Right atrium auricular region (tissue), 2 donors: ENCODE measurements at regions not wholly inside any gene's neighbourhood (a gene's known extent, or its start where the extent isn't known, plus 50 kb on each side); places are given as distances from the start of the nearest gene placed in this dataset.
A peak's percentile ranks its signal among the peaks of the same experiment; 100 is the strongest.

Source experiments
- DNase-seq: peaks from one replicate; pipeline ENCODE4 v3.0.0-alpha.2; 2019; ENCODE audit warnings: low spot score
- H3K27ac ChIP-seq, 2 donors: fragments of 200-600 bp; sonication (generic); 1 replicate in 1 of 2; 2 replicates in 1 of 2; pipeline ENCODE4 v1.5.1; 2016 to 2019
- H3K27me3 ChIP-seq, 2 donors: fragments of 200-600 bp; sonication (generic); one replicate each; pipeline versions ENCODE4 v1.5.1 to v1.6.0; 2017 to 2019
- H3K36me3 ChIP-seq: fragments of 200-600 bp; sonication (generic); one replicate; pipeline ENCODE4 v1.5.1; 2016
- H3K4me1 ChIP-seq, 2 donors: fragments of 200-600 bp; sonication (generic); one replicate each; pipeline versions ENCODE4 v1.5.1 to v1.6.0; 2017 to 2019
- H3K4me3 ChIP-seq, 2 donors: fragments of 200-600 bp; sonication (generic); 1 replicate in 1 of 2; 2 replicates in 1 of 2; pipeline ENCODE4 v1.5.1; 2017 to 2019; ENCODE audit warnings: mild to moderate bottlenecking in 1 of 2, moderate library complexity in 1 of 2
- H3K9me3 ChIP-seq, 2 donors: fragments of 200-600 bp; sonication (generic); one replicate each; pipeline ENCODE4 v1.5.1; 2019
- TF ChIP-seq, protein P1 (sequence below), 2 donors: fragments of 200-600 bp; sonication (generic); IDR thresholded peaks; one replicate each; pipeline ENCODE4 v1.5.1; 2019; ENCODE audit warnings: antibody characterized with exemption in 2 of 2

DNA sequence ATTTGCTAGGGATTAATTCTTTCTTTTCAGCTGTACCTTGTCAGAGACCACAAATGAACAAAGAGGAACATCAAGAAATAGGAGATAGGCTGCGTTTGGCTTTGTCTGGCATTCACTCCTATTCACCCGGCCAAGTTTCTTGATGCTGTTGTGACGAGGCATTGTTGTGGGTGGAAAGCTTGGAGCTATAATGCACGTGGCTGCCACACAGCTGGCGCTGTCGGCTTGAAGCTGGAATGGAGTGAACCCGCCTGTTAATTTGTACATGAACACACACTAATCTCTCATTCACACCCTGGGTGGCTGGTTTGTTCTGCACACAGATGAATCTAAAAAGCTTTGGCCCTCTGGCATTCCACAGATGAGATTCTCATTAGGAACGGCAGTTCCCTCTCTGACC, 274.9 kb upstream of the GYPC start:
- no peaks in the 10 kb centered on the region for H3K4me1 ChIP-seq
- H3K9me3 ChIP-seq = peaks cover 0 to 5% of the 10 kb centered on the region in 2 donors
- DNase-seq = no peak
- no peak overlapping the region for H3K4me3 ChIP-seq
- H3K27ac ChIP-seq = no peak overlapping the region
- H3K27me3 ChIP-seq = no peaks in the 10 kb centered on the region
- TF ChIP-seq, protein P1, sequence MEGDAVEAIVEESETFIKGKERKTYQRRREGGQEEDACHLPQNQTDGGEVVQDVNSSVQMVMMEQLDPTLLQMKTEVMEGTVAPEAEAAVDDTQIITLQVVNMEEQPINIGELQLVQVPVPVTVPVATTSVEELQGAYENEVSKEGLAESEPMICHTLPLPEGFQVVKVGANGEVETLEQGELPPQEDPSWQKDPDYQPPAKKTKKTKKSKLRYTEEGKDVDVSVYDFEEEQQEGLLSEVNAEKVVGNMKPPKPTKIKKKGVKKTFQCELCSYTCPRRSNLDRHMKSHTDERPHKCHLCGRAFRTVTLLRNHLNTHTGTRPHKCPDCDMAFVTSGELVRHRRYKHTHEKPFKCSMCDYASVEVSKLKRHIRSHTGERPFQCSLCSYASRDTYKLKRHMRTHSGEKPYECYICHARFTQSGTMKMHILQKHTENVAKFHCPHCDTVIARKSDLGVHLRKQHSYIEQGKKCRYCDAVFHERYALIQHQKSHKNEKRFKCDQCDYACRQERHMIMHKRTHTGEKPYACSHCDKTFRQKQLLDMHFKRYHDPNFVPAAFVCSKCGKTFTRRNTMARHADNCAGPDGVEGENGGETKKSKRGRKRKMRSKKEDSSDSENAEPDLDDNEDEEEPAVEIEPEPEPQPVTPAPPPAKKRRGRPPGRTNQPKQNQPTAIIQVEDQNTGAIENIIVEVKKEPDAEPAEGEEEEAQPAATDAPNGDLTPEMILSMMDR (IDR thresholded peaks at IDR 0.05) = no peak
- no peaks in the 10 kb centered on the region for H3K36me3 ChIP-seq

DNA sequence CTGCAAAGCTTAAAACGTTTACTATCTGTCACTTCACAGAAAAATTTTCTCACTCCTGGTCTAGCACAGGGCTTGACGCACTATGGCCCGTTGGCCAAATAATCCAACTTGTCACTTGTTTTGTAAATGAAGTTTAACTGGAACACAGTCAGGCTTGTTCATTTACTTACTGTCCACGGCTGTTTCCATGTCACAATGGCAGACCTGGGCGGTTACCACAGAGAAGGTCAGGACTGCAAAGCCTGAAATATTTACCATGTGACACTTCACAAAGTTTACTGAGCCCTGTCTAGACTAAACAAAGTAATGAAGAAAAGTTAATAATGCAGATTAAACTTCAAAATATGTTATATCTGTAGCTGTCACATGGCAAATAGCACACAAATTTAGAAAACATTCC, 273.0 kb upstream of the GYPC start:
- Histone ChIP-seq H3K4me3 (no peak overlapping the region), H3K27me3 (no peaks in the 10 kb centered on the region), H3K4me1 (no peaks in the 10 kb centered on the region), H3K9me3 (peaks cover 0 to 6% of the 10 kb centered on the region in 2 donors), H3K36me3 (no peaks in the 10 kb centered on the region), H3K27ac (no peak overlapping the region)
- DNase-seq = no peak
- TF ChIP-seq, protein P1 (IDR thresholded peaks at IDR 0.05) = no peak

DNA sequence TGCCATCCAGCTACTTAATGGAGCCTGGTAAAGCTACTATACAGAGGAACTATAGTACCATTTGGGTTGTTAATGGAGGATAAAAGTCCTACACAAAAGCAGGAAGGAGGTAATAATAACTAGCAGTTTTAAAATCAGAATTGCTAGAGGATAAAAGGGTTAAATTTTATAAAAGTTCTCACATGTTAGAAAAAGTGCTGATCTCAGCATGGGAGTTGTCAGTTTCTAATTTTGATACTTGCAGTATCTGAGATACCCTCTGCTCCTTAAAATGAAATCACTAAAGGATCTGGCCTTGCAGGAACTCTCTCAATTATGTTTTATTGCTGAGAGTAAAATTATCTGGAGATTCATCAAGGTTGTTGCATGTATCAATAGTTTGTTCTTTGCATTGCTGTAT, 272.2 kb upstream of the GYPC start:
- no peak for DNase-seq
- H3K4me1 ChIP-seq = no peaks in the 10 kb centered on the region
- H3K9me3 ChIP-seq = peaks cover 0 to 6% of the 10 kb centered on the region in 2 donors
- H3K27ac ChIP-seq = no peak overlapping the region
- H3K36me3 ChIP-seq = no peaks in the 10 kb centered on the region
- TF ChIP-seq, protein P1 (IDR thresholded peaks at IDR 0.05) = no peak
- no peak overlapping the region for H3K4me3 ChIP-seq
- H3K27me3 ChIP-seq = no peaks in the 10 kb centered on the region

DNA sequence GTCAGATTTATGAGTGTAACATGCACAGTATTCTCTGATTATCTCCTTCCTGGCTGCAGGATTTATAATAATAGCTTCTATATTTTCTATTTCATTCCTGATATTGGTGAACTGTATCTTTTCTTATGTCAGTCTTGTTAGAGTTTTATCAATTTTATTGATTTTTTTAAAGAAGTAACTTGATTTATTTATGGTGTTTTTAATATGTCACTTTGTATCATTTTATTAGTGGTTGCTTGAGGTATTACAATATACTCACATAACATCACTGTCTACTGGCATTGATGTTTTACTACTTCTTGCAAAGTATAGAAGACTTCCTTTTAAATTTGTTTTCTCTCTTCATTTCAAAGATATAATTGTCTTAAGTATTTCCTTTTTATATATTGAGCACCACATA, 270.5 kb upstream of the GYPC start:
- Histone ChIP-seq H3K4me1 (no peaks in the 10 kb centered on the region), H3K36me3 (no peaks in the 10 kb centered on the region), H3K27ac (no peak overlapping the region), H3K4me3 (no peak overlapping the region), H3K27me3 (no peaks in the 10 kb centered on the region), H3K9me3 (peaks cover 0 to 6% of the 10 kb centered on the region in 2 donors)
- TF ChIP-seq, protein P1 (IDR thresholded peaks at IDR 0.05) = peak in 1 of 2 donors; percentile 24
- no peak for DNase-seq

DNA sequence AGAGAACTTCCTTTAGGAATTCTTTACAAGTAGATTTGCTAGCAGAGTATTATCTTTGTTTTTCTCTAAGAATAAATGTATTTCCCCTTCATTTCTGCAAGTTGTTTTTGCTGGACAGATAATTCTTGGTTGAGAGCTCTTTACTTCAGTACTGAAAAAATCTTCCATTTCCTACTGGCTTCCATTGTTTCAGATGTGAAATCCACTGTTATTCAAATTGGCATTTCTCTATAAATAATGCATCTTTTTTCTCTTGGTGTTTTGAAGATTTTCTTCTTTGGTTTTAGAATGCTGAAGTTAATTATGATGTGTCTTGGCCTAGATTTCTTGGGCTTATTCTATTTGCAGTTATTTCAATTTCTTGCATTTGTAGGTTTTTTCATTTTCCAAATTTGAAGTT, 270.0 kb upstream of the GYPC start:
- DNase-seq = no peak
- H3K27me3 ChIP-seq = no peaks in the 10 kb centered on the region
- no peaks in the 10 kb centered on the region for H3K4me1 ChIP-seq
- TF ChIP-seq, protein P1 (IDR thresholded peaks at IDR 0.05) = no peak
- H3K36me3 ChIP-seq = no peaks in the 10 kb centered on the region
- H3K27ac ChIP-seq = no peak overlapping the region
- H3K9me3 ChIP-seq = peaks cover 0 to 6% of the 10 kb centered on the region in 2 donors
- no peak overlapping the region for H3K4me3 ChIP-seq

DNA sequence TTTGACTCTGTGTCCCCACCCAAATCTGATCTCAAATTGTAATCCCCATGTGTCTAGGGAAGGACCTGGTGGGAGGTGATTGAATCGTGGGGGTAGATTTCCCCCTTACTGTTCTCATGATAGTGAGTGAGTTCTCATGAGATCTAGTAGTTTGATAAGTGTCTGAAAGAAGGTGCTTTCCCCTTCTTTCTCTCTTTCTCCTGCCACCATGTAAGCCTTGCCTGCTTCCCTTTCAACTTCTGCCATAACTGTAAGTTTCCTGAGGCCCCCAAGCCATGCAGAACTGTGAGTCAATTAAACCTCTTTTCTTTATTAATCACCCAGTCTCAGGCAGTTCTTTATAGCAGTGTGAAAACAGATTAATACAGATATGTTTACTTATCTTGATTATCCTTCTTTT, 266.5 kb upstream of the GYPC start:
- no peaks in the 10 kb centered on the region for H3K4me1 ChIP-seq
- H3K36me3 ChIP-seq = no peaks in the 10 kb centered on the region
- H3K9me3 ChIP-seq = peaks cover 0 to 6% of the 10 kb centered on the region in 2 donors
- no peaks in the 10 kb centered on the region for H3K27me3 ChIP-seq
- DNase-seq = no peak
- TF ChIP-seq, protein P1 (IDR thresholded peaks at IDR 0.05) = no peak
- H3K27ac ChIP-seq = no peak overlapping the region
- no peak overlapping the region for H3K4me3 ChIP-seq
